IMR-90 (cell line): ENCODE measurements at regions not wholly inside any gene's neighbourhood (a gene's known extent, or its start where the extent isn't known, plus 50 kb on each side); places are given as distances from the start of the nearest gene placed in this dataset.

Experiments
- ATAC-seq: fragments of 200-7000 bp; cut with Tn5 transposase; 2 replicates; pipeline ENCODE4 v1.9.1; 2020; ENCODE audit warnings: low read depth, mild to moderate bottlenecking, moderate library complexity
- BruUV-seq: library from RNA; stranded (reverse); fragments of 400-500 nt; replicated peaks from 2 replicates; lab custom pipeline; 2021; lab: Mats Ljungman, UMichigan
- CTCF ChIA-PET: fragments of 300-600 bp; formaldehyde crosslinking; extraction: SDS; loops from one replicate; lab custom pipeline; 2021; ENCODE audit warnings: antibody characterized with exemption; lab: Yijun Ruan, JAX
- POLR2A ChIA-PET: fragments of 300-600 bp; sonication (Branson Sonifier 250); formaldehyde crosslinking; loops from one replicate; lab custom pipeline; 2022; ENCODE audit warnings: antibody characterized with exemption; ENCODE audit not compliant: unreplicated experiment; lab: Charles Lee
- DNase-seq: peaks from one replicate; pipeline ENCODE4 v3.0.0; 2013
- H2AFZ ChIP-seq: replicated peaks from 2 replicates; pipeline ENCODE3; 2013; ENCODE audit warnings: low read length, mild to moderate bottlenecking; ENCODE audit not compliant: poor library complexity
- H2AK5ac ChIP-seq: 2 replicates; pipeline ENCODE4 v1.6.1; 2013; ENCODE audit warnings: low read depth, low read length, inconsistent platforms
- H2AK9ac ChIP-seq: replicated peaks from 2 replicates; pipeline ENCODE3; 2013; ENCODE audit warnings: mild to moderate bottlenecking, low read depth, low read length, moderate library complexity; ENCODE audit not compliant: poor library complexity
- H2BK120ac ChIP-seq: 2 replicates; pipeline ENCODE4 v1.6.1; 2013; ENCODE audit warnings: low read depth, low read length, inconsistent platforms
- H2BK15ac ChIP-seq: 3 replicates; pipeline ENCODE4 v1.6.1; 2013; ENCODE audit warnings: low read depth, low read length, inconsistent platforms
- H2BK20ac ChIP-seq: 2 replicates; pipeline ENCODE4 v1.6.1; 2013; ENCODE audit warnings: low read depth, mild to moderate bottlenecking, inconsistent platforms, low read length, moderate library complexity
- H2BK5ac ChIP-seq: 2 replicates; pipeline ENCODE4 v1.6.1; 2013; ENCODE audit warnings: mild to moderate bottlenecking, low read depth, low read length, inconsistent platforms; ENCODE audit not compliant: poor library complexity, severe bottlenecking
- H3K14ac ChIP-seq: replicated peaks from 2 replicates; pipeline ENCODE4 v1.6.1; 2013; ENCODE audit warnings: low read depth, low read length, inconsistent platforms
- H3K18ac ChIP-seq: 2 replicates; pipeline ENCODE4 v1.6.1; 2013; ENCODE audit warnings: low read depth, low read length, control low read depth
- H3K23ac ChIP-seq: 2 replicates; pipeline ENCODE4 v1.6.1; 2013; ENCODE audit warnings: low read depth, low read length, inconsistent platforms
- H3K27ac ChIP-seq: 2 replicates; pipeline ENCODE4 v1.5.1; 2013; ENCODE audit warnings: mild to moderate bottlenecking, control low read depth, low read length; ENCODE audit not compliant: insufficient read depth
- H3K27me3 ChIP-seq: 2 replicates; pipeline ENCODE4 v1.6.1; 2013; ENCODE audit warnings: low read length; ENCODE audit not compliant: control insufficient read depth, insufficient read depth
- H3K36me3 ChIP-seq: 2 replicates; pipeline ENCODE4 v1.6.1; 2013; ENCODE audit warnings: low read length, mixed read lengths; ENCODE audit not compliant: control insufficient read depth, insufficient read depth
- H3K4ac ChIP-seq: 2 replicates; pipeline ENCODE4 v1.6.1; 2013; ENCODE audit warnings: low read depth, low read length, inconsistent platforms
- H3K4me1 ChIP-seq: 2 replicates; pipeline ENCODE4 v1.6.1; 2013; ENCODE audit warnings: low read length, mixed read lengths; ENCODE audit not compliant: control insufficient read depth, insufficient read depth
- H3K4me2 ChIP-seq: 2 replicates; pipeline ENCODE4 v1.6.1; 2013; ENCODE audit warnings: low read depth, mild to moderate bottlenecking, control low read depth, low read length, moderate library complexity
- H3K4me3 ChIP-seq: 2 replicates; pipeline ENCODE4 v1.5.1; 2013; ENCODE audit warnings: low read depth, mild to moderate bottlenecking, control low read depth, low read length, moderate library complexity; ENCODE audit not compliant: insufficient read depth
- H3K56ac ChIP-seq: 2 replicates; pipeline ENCODE4 v1.6.1; 2013; ENCODE audit warnings: low read length, inconsistent platforms; ENCODE audit not compliant: insufficient read depth; ENCODE audit errors: extremely low read depth
- H3K79me1 ChIP-seq, 2 experiments: 2 replicates each; pipeline ENCODE4 v1.6.1; 2013; ENCODE audit warnings: low read length in 2 of 2, inconsistent platforms in 1 of 2, low read depth in 1 of 2
- H3K9ac ChIP-seq: 2 replicates; pipeline ENCODE4 v1.6.1; 2013; ENCODE audit warnings: low read depth, low read length, control low read depth
- H3K9me1 ChIP-seq: 2 replicates; pipeline ENCODE4 v1.6.1; 2013; ENCODE audit warnings: low read length, inconsistent platforms; ENCODE audit not compliant: insufficient read depth
- H3K9me3 ChIP-seq: 2 replicates; pipeline ENCODE4 v1.6.1; 2013; ENCODE audit warnings: low read length; ENCODE audit not compliant: control insufficient read depth, insufficient read depth
- H4K20me1 ChIP-seq: 2 replicates; pipeline ENCODE4 v1.6.1; 2013; ENCODE audit warnings: low read length, inconsistent platforms; ENCODE audit not compliant: insufficient read depth
- H4K5ac ChIP-seq: 2 replicates; pipeline ENCODE4 v1.6.1; 2013; ENCODE audit warnings: mild to moderate bottlenecking, low read depth, low read length, control low read depth
- H4K8ac ChIP-seq, 2 experiments: 2 replicates each; pipeline ENCODE4 v1.6.1; 2013; ENCODE audit warnings: low read depth in 2 of 2, low read length in 2 of 2, control low read depth in 1 of 2, inconsistent platforms in 1 of 2
- H4K91ac ChIP-seq: 2 replicates; pipeline ENCODE4 v1.6.1; 2013; ENCODE audit warnings: low read depth, low read length, inconsistent platforms; ENCODE audit not compliant: insufficient read depth
- BHLHE40 ChIP-seq: fragments of 150-350 bp; IDR thresholded peaks from 2 replicates; pipeline ENCODE4 v1.6.1; 2016; ENCODE audit warnings: mild to moderate bottlenecking, low read depth, low read length
- CEBPB ChIP-seq: IDR thresholded peaks from 2 replicates; pipeline ENCODE4 v1.6.1; 2012; ENCODE audit warnings: low read depth, low read length, improper control_type of control experiment
- CHD1 ChIP-seq: IDR thresholded peaks from 2 replicates; pipeline ENCODE4 v1.6.1; 2012; ENCODE audit warnings: low read depth, low read length, improper control_type of control experiment
- CTCF ChIP-seq: conservative IDR thresholded peaks from 2 replicates; pipeline ENCODE4 v1.5.1; 2012; ENCODE audit warnings: mild to moderate bottlenecking, low read depth, low read length, improper control_type of control experiment
- FOS ChIP-seq: fragments of 150-350 bp; IDR thresholded peaks from 2 replicates; pipeline ENCODE4 v1.6.1; 2016; ENCODE audit warnings: low read depth, low read length
- MAFK ChIP-seq: IDR thresholded peaks from 2 replicates; pipeline ENCODE4 v1.6.1; 2012; ENCODE audit warnings: low read depth, low read length, improper control_type of control experiment
- MAZ ChIP-seq: IDR thresholded peaks from 2 replicates; pipeline ENCODE4 v1.6.1; 2012; ENCODE audit warnings: low read depth, mild to moderate bottlenecking, low read length, improper control_type of control experiment, moderate library complexity, borderline replicate concordance
- MXI1 ChIP-seq: IDR thresholded peaks from 2 replicates; pipeline ENCODE4 v1.6.1; 2012; ENCODE audit warnings: low read depth, mild to moderate bottlenecking, low read length, moderate library complexity, borderline replicate concordance
- NFE2L2 ChIP-seq: fragments of 150-350 bp; IDR thresholded peaks from 2 replicates; pipeline ENCODE4 v1.6.1; 2016; ENCODE audit warnings: low read depth, mild to moderate bottlenecking, low read length
- POLR2A ChIP-seq: IDR thresholded peaks from 2 replicates; pipeline ENCODE4 v1.6.1; 2012; ENCODE audit warnings: mild to moderate bottlenecking, low read depth, low read length
- RAD21 ChIP-seq: IDR thresholded peaks from 2 replicates; pipeline ENCODE4 v1.6.1; 2012; ENCODE audit warnings: low read length, improper control_type of control experiment
- RCOR1 ChIP-seq: IDR thresholded peaks from 2 replicates; pipeline ENCODE4 v1.6.1; 2012; ENCODE audit warnings: mild to moderate bottlenecking, low read length, improper control_type of control experiment; ENCODE audit not compliant: insufficient replicate concordance
- RFX5 ChIP-seq: IDR thresholded peaks from 2 replicates; pipeline ENCODE4 v1.8.0; 2012; ENCODE audit warnings: low read depth, mild to moderate bottlenecking, low read length, moderate library complexity
- SMC3 ChIP-seq: fragments of 150-350 bp; IDR thresholded peaks from 2 replicates; pipeline ENCODE4 v1.6.1; 2016; ENCODE audit warnings: low read depth, mild to moderate bottlenecking, antibody characterized with exemption, low read length, moderate library complexity
- USF2 ChIP-seq: fragments of 150-350 bp; IDR thresholded peaks from 2 replicates; pipeline ENCODE4 v1.6.1; 2017; ENCODE audit warnings: mild to moderate bottlenecking, antibody characterized with exemption, low read length, low read depth
- WGBS, 2 experiments: methylation state at CpG; one replicate each; pipeline versions ENCODE4 v1.1.5 to v1.1.7; 2013; ENCODE audit warnings: missing lambda C conversion rate in 2 of 2; ENCODE audit not compliant: insufficient read length in 1 of 2; ENCODE audit errors: extremely low coverage in 2 of 2; 5-methylcytosine and 5-hydroxymethylcytosine counted together
- dilution Hi-C: fragments of 300-500 bp; cut with HindIII; formaldehyde crosslinking; loops from one replicate; pipeline ENCODE4 v1.14.3; 2018; ENCODE audit warnings: low sequenced_read_pairs; ENCODE audit not compliant: unreplicated experiment
- in situ Hi-C: fragments of 300-500 bp; cut with MboI; formaldehyde crosslinking; loops from 3 replicates; pipeline ENCODE4 v1.14.3; 2019; ENCODE audit warnings: low sequenced_read_pairs, inconsistent platforms, mixed read lengths
- intact Hi-C: fragments of 100-400 bp; cut with micrococcal nuclease; formaldehyde crosslinking; loops from 2 replicates; pipeline ENCODE4 v1.10.0; 2022
- TF ChIP-seq, protein P1 (sequence below): fragments of 150-350 bp; IDR thresholded peaks from 2 replicates; pipeline ENCODE4 v1.6.1; 2016; ENCODE audit warnings: low read depth, mild to moderate bottlenecking, low read length, moderate library complexity, borderline replicate concordance

GRCh38 chr13:68347220-68347619 is 1117.1 kb upstream of the PCDH9 start:
- Histone ChIP-seq H4K91ac (no peak overlapping the region), H3K56ac (no peak overlapping the region), H3K4me2 (no peak overlapping the region), H3K9me3 (peaks cover 9% of the 10 kb centered on the region), H2BK120ac (no peak overlapping the region), H4K20me1 (no peaks in the 10 kb centered on the region), H2BK20ac (no peak overlapping the region), H3K9me1 (no peaks in the 10 kb centered on the region), H3K23ac (no peak overlapping the region), H2AFZ (no peak overlapping the region), H3K9ac (no peak overlapping the region), H3K4me1 (no peaks in the 10 kb centered on the region), H3K18ac (no peak overlapping the region), H2AK9ac (no peak overlapping the region), H3K4ac (no peak overlapping the region), H3K36me3 (no peaks in the 10 kb centered on the region), H3K79me1 (no peaks in the 10 kb centered on the region), H2BK5ac (no peak overlapping the region), H4K8ac (no peak overlapping the region), H2BK15ac (no peak overlapping the region), H2AK5ac (no peak overlapping the region), H3K4me3 (no peak overlapping the region), H4K5ac (no peak overlapping the region), H3K14ac (no peak overlapping the region), H3K27me3 (no peaks in the 10 kb centered on the region), H3K27ac (no peak overlapping the region)
- CTCF ChIA-PET, result no interaction called here
- POLR2A ChIA-PET, result no interaction called here
- ATAC-seq (no peak), DNase-seq (no peak)
- TF ChIP-seq CEBPB (no peak), BHLHE40 (no peak), MAFK (no peak), RFX5 (no peak), MAZ (no peak), FOS (no peak), SMC3 (no peak), NFE2L2 (no peak), USF2 (no peak), RCOR1 (no peak), CTCF (no peak), CHD1 (no peak), MXI1 (no peak), RAD21 (no peak), POLR2A (no peak)
- TF ChIP-seq, protein P1, sequence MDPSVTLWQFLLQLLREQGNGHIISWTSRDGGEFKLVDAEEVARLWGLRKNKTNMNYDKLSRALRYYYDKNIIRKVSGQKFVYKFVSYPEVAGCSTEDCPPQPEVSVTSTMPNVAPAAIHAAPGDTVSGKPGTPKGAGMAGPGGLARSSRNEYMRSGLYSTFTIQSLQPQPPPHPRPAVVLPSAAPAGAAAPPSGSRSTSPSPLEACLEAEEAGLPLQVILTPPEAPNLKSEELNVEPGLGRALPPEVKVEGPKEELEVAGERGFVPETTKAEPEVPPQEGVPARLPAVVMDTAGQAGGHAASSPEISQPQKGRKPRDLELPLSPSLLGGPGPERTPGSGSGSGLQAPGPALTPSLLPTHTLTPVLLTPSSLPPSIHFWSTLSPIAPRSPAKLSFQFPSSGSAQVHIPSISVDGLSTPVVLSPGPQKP, result no peak
- no CpG with 5 or more reads among the region's 3 CpGs for WGBS, 2 experiments
- no TSS peak for BruUV-seq
- in situ Hi-C loops (no loop called here), intact Hi-C loops (no loop called here), dilution Hi-C loops (no loop called here)
